HG02981 (cell line): ENCODE measurements at regions not wholly inside any gene's neighbourhood (a gene's known extent, or its start where the extent isn't known, plus 50 kb on each side); places are given as distances from the start of the nearest gene placed in this dataset.

ENCODE experiments used
- ATAC-seq: cut with Tn5 transposase; IDR thresholded peaks from one replicate; pipeline ENCODE4 v1.9.1; 2021; ENCODE audit warnings: mild to moderate bottlenecking, moderate library complexity; ENCODE audit not compliant: unreplicated experiment

- no peak for ATAC-seq
Measured at GRCh38 chr10:129074939-129075338, 392.1 kb upstream of the MGMT start.

GRCh38 chr10:129075508-129075907 is 391.5 kb upstream of the MGMT start:
- no peak for ATAC-seq

- ATAC-seq, result no peak
Measured at GRCh38 chr10:129075927-129076326, 391.1 kb upstream of the MGMT start.

- no peak for ATAC-seq
Measured at GRCh38 chr10:129078346-129078745, 388.7 kb upstream of the MGMT start.

- ATAC-seq, result no peak
Measured at GRCh38 chr10:129078746-129079145, 388.3 kb upstream of the MGMT start.

- no peak for ATAC-seq
Measured at GRCh38 chr10:129079705-129080104, 387.3 kb upstream of the MGMT start.

GRCh38 chr10:129085811-129086210 is 381.2 kb upstream of the MGMT start:
- ATAC-seq, result no peak

- no peak for ATAC-seq
Measured at GRCh38 chr10:129089341-129089740, 377.7 kb upstream of the MGMT start.

- ATAC-seq, result no peak
Measured at GRCh38 chr10:129090165-129090564, 376.9 kb upstream of the MGMT start.

- ATAC-seq, result no peak
Measured at GRCh38 chr10:129090618-129091366, 376.2 kb upstream of the MGMT start.

GRCh38 chr10:129093641-129094040 is 373.4 kb upstream of the MGMT start:
- ATAC-seq, result no peak

- ATAC-seq, result no peak
Measured at GRCh38 chr10:129094233-129094632, 372.8 kb upstream of the MGMT start.

GRCh38 chr10:129094861-129095260 is 372.2 kb upstream of the MGMT start:
- no peak for ATAC-seq

- ATAC-seq, result no peak
Measured at GRCh38 chr10:129095680-129096064, 371.4 kb upstream of the MGMT start.

GRCh38 chr10:129096065-129096984 is 370.7 kb upstream of the MGMT start:
- no peak for ATAC-seq

- no peak for ATAC-seq
Measured at GRCh38 chr10:129097776-129098330, 369.2 kb upstream of the MGMT start.

GRCh38 chr10:129098517-129098916 is 368.5 kb upstream of the MGMT start:
- ATAC-seq, result no peak

- no peak for ATAC-seq
Measured at GRCh38 chr10:129099486-129099885, 367.6 kb upstream of the MGMT start.

- no peak for ATAC-seq
Measured at GRCh38 chr10:129099992-129100391, 367.0 kb upstream of the MGMT start.

- ATAC-seq, result no peak
Measured at GRCh38 chr10:129101232-129101980, 365.6 kb upstream of the MGMT start.
